ENCODE measurements at regions not wholly inside any gene's neighbourhood (a gene's known extent, or its start where the extent isn't known, plus 50 kb on each side); places are given as distances from the start of the nearest gene placed in this dataset.

DNA sequence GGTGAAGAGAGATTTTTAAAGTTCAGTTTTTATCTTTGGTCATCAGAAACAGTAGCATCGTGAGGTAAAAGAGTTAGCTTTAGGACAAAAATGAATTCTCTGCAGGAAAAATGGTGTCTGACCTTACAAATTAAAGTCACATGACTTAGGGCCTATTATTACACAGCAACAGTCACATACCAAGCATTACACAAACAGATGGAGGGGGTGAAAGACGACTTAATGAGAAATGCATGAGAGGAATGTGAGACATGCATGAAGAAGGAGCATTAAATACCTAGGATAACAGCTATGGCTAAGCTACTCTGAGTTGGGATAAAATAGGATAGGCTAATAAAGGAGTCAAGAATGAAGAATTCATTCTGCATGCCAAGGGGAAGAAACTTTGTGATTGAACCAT is 77.5 kb downstream of the BLID start:
- no peaks in the 10 kb centered on the region for H3K27me3 ChIP-seq
- no peak overlapping the region for H3K27ac ChIP-seq
- WGBS, 2 donors: 72 to 80% methylated on average over 2 of the region's 2 CpGs
- no peak overlapping the region for H3K4me3 ChIP-seq
- TF ChIP-seq POLR2A (IDR thresholded peaks at IDR 0.05): no peak
- TF ChIP-seq CTCF (IDR thresholded peaks at IDR 0.05): no peak
- no peaks in the 10 kb centered on the region for H3K9me3 ChIP-seq
- no peaks in the 10 kb centered on the region for H3K36me3 ChIP-seq
- H3K4me1 ChIP-seq: no peaks in the 10 kb centered on the region
- no peak for DNase-seq
- intact Hi-C loops (cut with DNase I): no loop called here

DNA sequence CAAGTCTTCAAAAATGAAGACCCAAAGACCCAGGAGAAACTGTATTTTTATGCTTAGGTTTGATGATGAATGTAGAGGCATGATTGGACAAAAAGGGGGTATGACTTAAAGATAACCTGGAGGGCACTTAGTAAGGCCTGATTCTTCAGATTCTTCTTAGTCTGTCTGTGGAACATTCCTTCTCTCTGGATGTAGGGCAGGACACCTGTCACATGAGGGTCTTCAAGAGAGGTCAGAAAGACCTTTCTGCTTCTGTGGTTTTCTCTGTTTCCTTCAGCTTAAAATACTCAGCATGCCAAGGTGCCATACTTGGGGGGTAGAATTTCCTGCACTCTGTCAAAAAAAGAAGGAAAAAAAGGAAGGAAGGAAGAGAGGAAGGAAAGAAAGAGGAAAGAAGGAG is 78.1 kb downstream of the BLID start:
- TF ChIP-seq CTCF (IDR thresholded peaks at IDR 0.05): no peak
- no peak for TF ChIP-seq POLR2A (IDR thresholded peaks at IDR 0.05)
- Histone ChIP-seq H3K27me3 (no peaks in the 10 kb centered on the region), H3K4me1 (no peaks in the 10 kb centered on the region), H3K36me3 (no peaks in the 10 kb centered on the region), H3K9me3 (no peaks in the 10 kb centered on the region), H3K27ac (no peak overlapping the region), H3K4me3 (no peak overlapping the region)
- intact Hi-C loops (cut with DNase I): no loop called here
- no peak for DNase-seq

- Histone ChIP-seq H3K4me3 (no peak overlapping the region), H3K27me3 (no peaks in the 10 kb centered on the region), H3K36me3 (no peaks in the 10 kb centered on the region), H3K4me1 (peaks cover 0 to 11% (median 0%) of the 10 kb centered on the region in 3 donors), H3K9me3 (no peaks in the 10 kb centered on the region), H3K27ac (no peak overlapping the region)
- no peak for DNase-seq
- 89 to 91% methylated on average over 6 of the region's 6 CpGs for WGBS, 2 donors
- no peak for TF ChIP-seq CTCF (IDR thresholded peaks at IDR 0.05)
- TF ChIP-seq POLR2A (IDR thresholded peaks at IDR 0.05): no peak
- intact Hi-C loops (cut with DNase I): no loop called here
Measured at GRCh38 chr11:122036493-122036892, 79.5 kb downstream of the BLID start.

- TF ChIP-seq CTCF (IDR thresholded peaks at IDR 0.05): no peak
- no peak for TF ChIP-seq POLR2A (IDR thresholded peaks at IDR 0.05)
- no peak for DNase-seq
- Histone ChIP-seq H3K36me3 (no peaks in the 10 kb centered on the region), H3K27me3 (no peaks in the 10 kb centered on the region), H3K4me1 (peaks cover 0 to 12% (median 0%) of the 10 kb centered on the region in 3 donors), H3K27ac (no peak overlapping the region), H3K9me3 (no peaks in the 10 kb centered on the region), H3K4me3 (no peak overlapping the region)
- intact Hi-C loops (cut with DNase I): no loop called here
- WGBS, 2 donors: 39 to 50% methylated on average over 1 of the region's 1 CpG
Measured at GRCh38 chr11:122036018-122036417, 80.0 kb downstream of the BLID start.

GRCh38 chr11:122033631-122034030 is 82.4 kb downstream of the BLID start:
- no peak overlapping the region for H3K27ac ChIP-seq
- H3K27me3 ChIP-seq: no peaks in the 10 kb centered on the region
- no peaks in the 10 kb centered on the region for H3K36me3 ChIP-seq
- DNase-seq: no peak
- intact Hi-C loops (cut with DNase I): no loop called here
- TF ChIP-seq POLR2A (IDR thresholded peaks at IDR 0.05): no peak
- TF ChIP-seq CTCF (IDR thresholded peaks at IDR 0.05): no peak
- no peaks in the 10 kb centered on the region for H3K9me3 ChIP-seq
- H3K4me1 ChIP-seq: peaks cover 0 to 12% (median 0%) of the 10 kb centered on the region in 3 donors
- no peak overlapping the region for H3K4me3 ChIP-seq
- 81 to 88% methylated on average over 2 of the region's 2 CpGs for WGBS, 2 donors
